Lung (tissue), 11 donors: ENCODE measurements at regions not wholly inside any gene's neighbourhood (a gene's known extent, or its start where the extent isn't known, plus 50 kb on each side); places are given as distances from the start of the nearest gene placed in this dataset.
A peak's percentile ranks its signal among the peaks of the same experiment; 100 is the strongest.

Experiments used
- ATAC-seq: fragments of 200-7000 bp; cut with Tn5 transposase; one replicate; pipeline ENCODE4 v1.9.1; 2020; ENCODE audit warnings: moderate number of reproducible peaks; ENCODE audit not compliant: insufficient read depth, low FRiP score
- DNase-seq, 3 donors: peaks; one replicate each; pipeline ENCODE4 v3.0.0-alpha.2; 2013 to 2017
- H3K27ac ChIP-seq, 2 donors: one replicate each; pipeline ENCODE4 v1.5.1; 2013; ENCODE audit warnings: mild to moderate bottlenecking in 2 of 2, moderate library complexity in 2 of 2, control low read depth in 1 of 2, inconsistent platforms in 1 of 2, low read depth in 1 of 2, low read length in 1 of 2
- H3K27me3 ChIP-seq, 3 donors: one replicate each; pipeline ENCODE4 v1.5.1; 2013; ENCODE audit warnings: low read length in 2 of 3; ENCODE audit not compliant: control insufficient read depth in 3 of 3, insufficient read depth in 3 of 3
- H3K36me3 ChIP-seq, 4 donors: one replicate each; pipeline ENCODE4 v1.5.1; 2013; ENCODE audit warnings: low read length in 4 of 4, mild to moderate bottlenecking in 1 of 4, moderate library complexity in 1 of 4; ENCODE audit not compliant: control insufficient read depth in 4 of 4, insufficient read depth in 4 of 4
- H3K4me1 ChIP-seq, 5 donors: one replicate each; pipeline ENCODE4 v1.5.1; 2013; ENCODE audit warnings: low read length in 5 of 5, mild to moderate bottlenecking in 2 of 5, moderate library complexity in 1 of 5; ENCODE audit not compliant: control insufficient read depth in 5 of 5, insufficient read depth in 5 of 5
- H3K4me3 ChIP-seq: one replicate; pipeline ENCODE4 v1.5.1; 2013; ENCODE audit warnings: mild to moderate bottlenecking, control low read depth, moderate library complexity
- H3K9ac ChIP-seq, 2 donors: one replicate each; pipeline ENCODE4 v1.5.1; 2013; ENCODE audit warnings: low read length in 2 of 2, control low read depth in 1 of 2; ENCODE audit not compliant: insufficient read depth in 1 of 2
- H3K9me3 ChIP-seq, 4 donors: one replicate each; pipeline ENCODE4 v1.5.1; 2013; ENCODE audit warnings: low read length in 3 of 4, mild to moderate bottlenecking in 1 of 4, moderate library complexity in 1 of 4; ENCODE audit not compliant: control insufficient read depth in 4 of 4, insufficient read depth in 3 of 4
- CTCF ChIP-seq: IDR thresholded peaks from 2 replicates; pipeline ENCODE4 v1.5.1; 2012; ENCODE audit warnings: mild to moderate bottlenecking; ENCODE audit errors: control extremely low read depth, extremely low read depth
- WGBS, 2 donors: extraction: QIAGEN DNeasy Blood & Tissue Kit; methylation state at CpG; one replicate each; pipeline ENCODE4 v1.1.7; 2013; 5-methylcytosine and 5-hydroxymethylcytosine counted together
- donor health status: control.
- donor health status: control.
- donor health status: Bipolar disorder and iron deficiency.
- donor health status: healthy.
- donor health status: DM: yes; HTN: yes; CAD: no.

- WGBS, 2 donors: 88 to 90% methylated on average over 27 of the region's 27 CpGs
- peaks cover 0 to 5% (median 0%) of the 10 kb centered on the region in 4 donors for H3K9me3 ChIP-seq
- H3K27me3 ChIP-seq: no peaks in the 10 kb centered on the region
- DNase-seq (peak; percentile 35 to 71 (median 61)), ATAC-seq (no peak)
- no peak overlapping the region for H3K9ac ChIP-seq
- H3K27ac ChIP-seq: no peak overlapping the region
- H3K4me3 ChIP-seq: no peak overlapping the region
- peaks cover 0 to 39% (median 5%) of the 10 kb centered on the region in 5 donors for H3K4me1 ChIP-seq
- H3K36me3 ChIP-seq: no peaks in the 10 kb centered on the region
- no peak for TF ChIP-seq CTCF
Observed at GRCh38 chr2:10193851-10194820, 71.6 kb downstream of the RRM2 start.

DNA sequence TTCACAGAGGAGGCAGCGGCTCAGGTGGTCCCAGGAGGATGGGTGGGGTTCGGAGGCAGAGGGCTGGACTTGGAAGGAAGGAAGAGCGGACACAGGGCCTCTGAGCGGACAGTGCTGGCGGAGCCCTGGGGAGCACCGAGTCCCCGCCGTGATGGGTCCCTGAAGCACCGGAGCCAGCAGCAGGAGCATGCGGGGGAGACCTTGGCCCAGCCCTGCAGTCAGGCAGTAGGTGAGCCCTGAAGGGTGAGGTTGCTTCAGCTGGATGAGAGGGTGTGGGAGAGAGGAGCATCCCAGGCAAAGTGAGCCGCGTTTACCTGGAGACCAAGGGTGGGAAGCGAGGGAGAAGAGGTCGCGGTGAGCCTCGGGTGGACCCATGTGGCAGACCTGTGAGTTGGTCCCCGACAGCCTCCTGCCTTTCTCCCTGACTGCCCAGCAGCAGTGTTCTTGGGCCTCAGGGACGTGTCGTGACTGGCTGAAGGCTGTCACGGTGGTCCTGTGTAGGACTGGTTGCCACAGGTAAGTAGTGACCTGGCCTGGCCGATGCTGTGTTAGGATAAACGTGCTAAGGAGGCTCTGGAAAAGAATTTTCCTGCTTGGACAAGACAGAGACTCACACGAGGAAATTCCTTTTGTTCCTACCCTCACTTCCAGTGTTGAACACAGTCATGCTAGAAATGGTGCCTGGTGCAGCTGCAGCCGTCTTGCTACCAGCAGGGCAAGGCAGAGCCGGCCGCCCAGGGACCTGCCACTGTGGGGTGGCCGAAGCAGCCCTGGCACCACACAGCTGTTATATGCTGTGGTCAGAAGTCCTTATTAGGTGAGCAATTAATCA lies 73.0 kb downstream of the RRM2 start:
- DNase-seq (no peak), ATAC-seq (no peak)

DNA sequence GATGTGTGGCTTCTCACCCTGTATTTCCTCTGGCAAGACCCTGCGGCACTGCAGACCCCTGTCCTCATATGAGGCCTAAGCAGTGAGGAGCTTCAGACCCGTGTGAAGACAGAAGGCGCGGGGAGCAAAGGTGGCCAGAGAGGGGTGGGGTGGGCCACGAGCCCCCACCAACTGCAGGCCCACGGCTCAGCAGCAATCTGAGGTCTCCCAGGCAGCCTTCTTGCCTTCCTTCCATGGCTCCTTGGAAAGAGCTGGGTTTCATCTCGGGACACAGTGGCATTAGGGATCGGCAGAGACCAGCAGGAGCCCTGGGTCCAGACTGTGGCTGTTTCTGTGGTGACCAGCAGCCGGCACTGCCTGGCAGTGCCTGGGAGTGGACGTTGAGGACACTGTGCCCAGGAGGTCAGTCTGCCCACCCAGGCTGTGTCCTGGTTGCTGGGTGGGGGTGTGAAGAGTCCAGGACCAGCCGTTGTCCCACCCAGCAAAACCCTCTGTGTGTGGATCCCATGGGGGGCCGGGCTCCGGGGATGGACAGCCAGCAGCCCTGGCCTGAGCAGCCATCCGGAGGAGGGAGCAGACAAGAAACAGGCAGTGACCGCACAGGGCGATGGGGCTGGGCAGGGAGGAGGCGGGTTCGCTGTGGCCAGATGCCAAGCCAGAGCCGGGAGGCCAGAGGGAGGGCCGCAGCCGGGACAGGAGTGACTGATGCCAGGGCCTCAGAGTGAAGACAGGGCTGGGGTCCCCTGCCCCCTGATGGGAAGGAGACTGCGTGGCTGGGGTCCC lies 73.8 kb downstream of the RRM2 start:
- ATAC-seq (no peak), DNase-seq (peak; percentile 80 to 85 (median 85))
- Histone ChIP-seq H3K9me3 (peaks cover 0 to 5% (median 0%) of the 10 kb centered on the region in 4 donors), H3K36me3 (no peaks in the 10 kb centered on the region), H3K27ac (no peak overlapping the region), H3K9ac (no peak overlapping the region), H3K4me1 (peaks cover 0 to 39% (median 5%) of the 10 kb centered on the region in 5 donors), H3K4me3 (no peak overlapping the region), H3K27me3 (no peaks in the 10 kb centered on the region)
- TF ChIP-seq CTCF: no peak
- 86 to 90% methylated on average over 22 of the region's 22 CpGs for WGBS, 2 donors

More for the DNA sequence above, 73.0 kb downstream of the RRM2 start:
- peaks cover 0 to 5% (median 0%) of the 10 kb centered on the region in 4 donors for H3K9me3 ChIP-seq
- TF ChIP-seq CTCF: no peak
- 94 to 97% methylated on average over 27 of the region's 27 CpGs for WGBS, 2 donors
- H3K9ac ChIP-seq: no peak overlapping the region
- no peaks in the 10 kb centered on the region for H3K36me3 ChIP-seq
- H3K27me3 ChIP-seq: no peaks in the 10 kb centered on the region
- H3K4me3 ChIP-seq: no peak overlapping the region
- H3K4me1 ChIP-seq: peaks cover 0 to 39% (median 5%) of the 10 kb centered on the region in 5 donors
- H3K27ac ChIP-seq: no peak overlapping the region
